GM19238 (cell line): ENCODE measurements at regions not wholly inside any gene's neighbourhood (a gene's known extent, or its start where the extent isn't known, plus 50 kb on each side); places are given as distances from the start of the nearest gene placed in this dataset.

ENCODE experiments used
- DNase-seq: peaks from one replicate; pipeline ENCODE4 v3.0.0; 2011; ENCODE audit warnings: low spot score; ENCODE audit not compliant: insufficient read length

DNA sequence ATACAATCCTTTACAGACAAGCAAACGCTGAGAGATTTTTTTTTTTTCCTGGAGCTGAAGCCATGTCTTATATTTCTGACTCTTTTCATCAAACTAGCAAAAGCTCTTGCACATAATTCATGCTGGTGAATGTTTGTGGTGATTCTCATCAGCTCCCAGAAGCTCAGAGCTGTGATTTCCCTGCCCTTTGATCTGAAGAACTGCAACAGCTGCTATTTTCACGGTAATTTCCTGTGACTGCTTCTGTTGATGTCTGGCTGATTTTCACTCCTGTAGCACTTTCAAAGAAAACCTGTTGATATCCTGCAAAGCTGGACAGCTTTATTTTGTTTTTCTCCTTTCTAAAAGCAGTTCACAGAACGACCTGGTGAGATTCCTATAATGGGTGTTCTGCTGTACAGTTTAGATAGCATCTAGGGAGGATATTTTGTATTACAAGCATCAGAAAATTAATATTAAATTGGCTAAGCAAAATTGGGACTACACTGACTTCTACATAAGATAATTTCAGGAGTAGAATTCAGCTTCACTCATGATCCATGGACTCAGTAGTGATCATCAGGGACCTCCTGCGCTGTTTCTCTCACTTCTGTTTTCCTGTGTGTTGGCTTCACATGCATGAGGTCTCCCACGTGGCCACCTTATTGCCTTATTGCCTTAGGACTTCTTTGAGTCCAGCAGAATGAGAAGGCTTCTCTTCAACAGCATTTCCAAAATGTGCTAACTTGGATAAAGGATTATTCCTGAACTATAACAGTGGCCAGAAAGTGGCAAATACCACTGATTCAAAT, 1111.6 kb upstream of the SORCS1 start:
- DNase-seq = no peak

DNA sequence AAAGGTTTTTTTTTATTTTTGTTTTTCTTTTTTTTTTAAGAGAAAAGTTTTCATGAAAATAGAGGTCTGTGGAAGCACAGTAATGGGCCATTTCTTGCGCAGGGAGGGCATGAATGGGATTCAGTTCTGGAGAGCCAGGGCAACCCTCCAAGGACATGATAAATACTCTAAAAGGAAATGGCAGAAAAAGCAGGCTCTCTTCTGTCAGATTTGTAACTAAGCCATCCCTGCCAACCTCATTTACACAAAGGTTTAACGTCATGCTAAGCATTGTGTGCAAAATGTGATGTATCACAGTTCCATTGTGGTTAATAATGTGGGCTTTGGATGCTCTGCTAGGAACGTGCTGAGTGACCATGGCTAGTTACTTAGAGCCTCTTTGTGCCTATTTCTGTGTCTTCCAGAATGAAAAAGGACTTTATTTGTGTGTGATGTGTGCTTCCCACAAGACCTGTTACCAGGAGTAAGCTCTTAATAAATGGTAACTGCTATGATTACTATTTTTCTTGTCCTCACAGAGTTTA, 1095.9 kb upstream of the SORCS1 start:
- no peak for DNase-seq

DNA sequence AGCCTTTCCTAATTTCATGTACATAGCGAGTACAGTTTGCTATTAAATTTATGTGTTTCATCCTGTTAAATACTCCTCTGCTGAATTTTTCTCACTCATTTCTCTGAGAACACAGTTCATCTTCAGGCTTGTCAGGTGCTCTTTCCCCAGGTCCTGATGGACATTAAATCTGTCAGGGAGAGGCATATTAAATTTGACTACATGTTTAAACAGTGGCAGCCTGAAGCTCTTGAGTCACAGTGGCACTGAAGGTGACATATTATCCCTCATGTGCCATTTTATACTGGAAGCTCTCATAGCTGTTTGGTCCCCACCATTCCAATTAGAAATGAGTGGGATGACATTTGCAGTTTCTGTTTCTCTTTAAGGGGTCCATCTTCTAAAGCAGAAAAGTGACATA, 1089.6 kb upstream of the SORCS1 start:
- no peak for DNase-seq

DNA sequence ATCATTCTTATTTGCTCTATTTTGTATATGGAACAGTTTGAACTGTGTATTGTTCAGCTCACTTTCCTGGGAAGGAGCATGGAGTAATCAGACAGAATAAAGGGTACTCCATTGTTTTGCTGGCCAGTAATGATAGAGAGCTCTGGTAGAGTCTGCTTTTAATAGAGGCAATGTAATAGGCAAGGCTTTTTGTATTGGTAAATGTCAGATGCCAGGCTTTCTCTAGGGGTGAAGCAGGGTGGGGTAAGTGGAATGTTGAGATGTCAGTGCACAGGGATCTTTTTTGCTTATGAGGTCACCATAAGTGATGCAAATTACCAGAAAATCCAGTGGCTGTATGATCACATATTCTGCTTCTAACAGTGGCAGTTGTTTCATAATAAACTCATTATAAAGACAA, 1088.3 kb upstream of the SORCS1 start:
- no peak for DNase-seq

DNA sequence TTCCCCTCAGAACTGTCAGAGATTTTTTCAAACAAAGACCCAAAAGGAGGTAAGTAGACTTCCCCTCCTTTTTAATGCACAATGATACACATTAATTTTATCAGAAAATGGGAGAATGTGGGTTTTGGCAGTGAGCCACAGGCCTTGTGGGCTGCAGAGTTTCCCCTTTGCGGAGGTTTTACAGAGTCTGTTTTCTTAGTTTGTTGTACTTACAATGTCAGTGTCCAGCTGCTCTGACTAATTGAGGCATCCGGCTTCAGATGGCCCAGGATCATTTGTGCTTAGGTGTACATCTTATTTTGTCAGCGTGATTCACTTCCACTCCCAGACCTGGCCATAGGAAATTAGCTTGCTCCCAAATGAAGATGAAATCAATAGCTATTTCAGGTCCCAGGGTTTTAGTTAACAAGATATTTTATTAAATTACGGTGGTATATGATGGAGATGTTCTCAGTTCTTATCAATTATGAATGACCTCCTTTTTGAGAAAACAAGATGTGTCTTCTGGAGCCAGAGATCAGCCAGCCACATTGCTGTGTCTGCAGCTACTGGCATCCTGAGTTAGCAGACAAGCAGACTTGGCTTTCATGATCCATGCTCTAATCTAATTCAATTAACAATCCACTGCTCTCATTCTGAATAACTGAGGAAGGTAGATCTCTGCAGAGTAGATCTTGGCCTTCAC, 1086.6 kb upstream of the SORCS1 start:
- DNase-seq = no peak

DNA sequence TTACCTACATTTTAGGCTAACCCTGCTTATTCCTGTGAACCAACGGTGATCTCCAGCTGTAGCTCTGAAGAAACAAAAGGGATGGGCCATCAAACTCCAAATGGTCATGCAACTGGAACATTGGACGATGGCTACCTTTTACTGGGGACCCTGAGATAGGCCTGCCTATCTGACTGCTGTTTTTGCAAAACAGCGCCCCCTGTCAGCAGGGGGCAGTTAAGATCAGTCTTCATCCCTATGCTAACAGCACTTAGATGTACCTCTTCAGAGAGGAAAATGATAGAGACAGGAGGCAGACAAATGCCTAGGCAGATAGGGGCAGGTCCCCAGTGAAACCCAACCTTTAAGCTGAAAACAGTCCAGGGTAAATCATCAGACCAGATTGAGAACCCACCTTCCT, 1085.4 kb upstream of the SORCS1 start:
- DNase-seq = no peak

DNA sequence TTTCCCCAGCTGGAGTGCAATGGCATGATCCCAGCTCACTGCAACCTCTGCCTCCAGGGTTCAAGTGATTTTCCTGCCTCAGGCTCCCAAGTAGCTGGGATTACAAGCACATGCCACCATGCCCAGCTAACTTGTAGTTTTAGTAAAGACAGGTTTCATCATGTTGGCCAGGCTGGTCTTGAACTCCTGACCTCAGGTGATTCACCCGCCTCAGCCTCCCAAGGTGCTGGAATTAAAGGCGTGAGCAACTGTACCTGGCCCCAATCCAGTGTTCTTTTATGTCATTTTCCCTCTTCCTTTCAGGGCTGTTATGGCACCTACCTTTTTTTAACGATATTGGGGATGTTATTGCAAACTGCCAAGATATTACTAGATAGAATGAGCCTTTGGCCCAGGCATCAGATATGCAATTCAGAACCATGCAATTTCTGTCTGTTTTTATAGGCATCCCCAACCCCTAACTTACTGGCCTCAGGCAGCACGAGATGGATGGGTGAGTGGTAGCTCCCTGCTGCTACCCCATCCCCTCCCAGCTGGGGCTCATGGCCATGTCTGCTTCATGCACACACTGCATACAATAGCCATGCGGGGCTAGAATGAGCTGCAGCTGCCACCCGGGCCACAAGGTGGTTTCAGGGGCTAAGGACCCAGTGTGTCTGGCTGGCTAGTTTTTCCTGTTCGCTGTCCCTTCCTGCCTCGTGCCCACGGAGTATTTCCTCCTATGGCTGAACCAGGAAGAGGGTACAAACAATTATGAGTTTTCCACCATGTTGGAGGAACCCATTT, 1080.1 kb upstream of the SORCS1 start:
- DNase-seq = no peak

DNA sequence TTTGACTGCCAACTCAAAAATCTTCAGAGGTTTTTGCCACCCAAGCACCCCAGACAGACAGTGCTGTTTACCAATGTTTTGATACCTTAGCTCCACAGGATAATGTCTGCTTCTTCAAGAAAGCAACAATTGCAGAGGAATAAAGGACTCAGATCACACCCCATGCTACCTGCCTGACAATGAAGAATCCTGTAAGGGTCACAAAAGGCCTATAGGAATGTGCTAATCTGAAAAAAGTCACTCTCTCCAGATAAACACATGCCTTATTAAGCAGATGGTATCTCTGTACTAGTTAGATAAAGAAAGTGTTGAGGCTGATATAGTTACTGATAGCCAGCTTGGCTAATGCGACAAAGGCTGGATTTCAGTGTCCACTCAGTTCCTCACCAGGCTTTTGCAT, 1076.7 kb upstream of the SORCS1 start:
- no peak for DNase-seq

DNA sequence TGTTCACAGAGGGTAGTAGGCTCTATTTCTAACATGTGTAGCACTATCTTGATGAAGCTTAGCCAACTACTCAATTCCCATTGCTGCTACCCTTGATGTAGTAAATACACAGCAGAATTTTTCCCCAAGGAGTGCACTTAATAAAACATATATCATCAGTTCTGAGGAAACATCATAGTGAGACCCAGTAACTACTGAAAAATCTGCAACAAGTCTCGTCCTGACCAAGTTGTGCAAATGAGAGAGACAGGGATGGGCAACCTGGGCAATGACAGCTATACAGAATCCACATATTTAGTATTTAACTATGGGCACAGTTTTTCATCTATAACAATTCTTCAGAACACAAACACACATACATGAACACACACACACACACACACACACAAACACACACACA, 1073.8 kb upstream of the SORCS1 start:
- DNase-seq = no peak

DNA sequence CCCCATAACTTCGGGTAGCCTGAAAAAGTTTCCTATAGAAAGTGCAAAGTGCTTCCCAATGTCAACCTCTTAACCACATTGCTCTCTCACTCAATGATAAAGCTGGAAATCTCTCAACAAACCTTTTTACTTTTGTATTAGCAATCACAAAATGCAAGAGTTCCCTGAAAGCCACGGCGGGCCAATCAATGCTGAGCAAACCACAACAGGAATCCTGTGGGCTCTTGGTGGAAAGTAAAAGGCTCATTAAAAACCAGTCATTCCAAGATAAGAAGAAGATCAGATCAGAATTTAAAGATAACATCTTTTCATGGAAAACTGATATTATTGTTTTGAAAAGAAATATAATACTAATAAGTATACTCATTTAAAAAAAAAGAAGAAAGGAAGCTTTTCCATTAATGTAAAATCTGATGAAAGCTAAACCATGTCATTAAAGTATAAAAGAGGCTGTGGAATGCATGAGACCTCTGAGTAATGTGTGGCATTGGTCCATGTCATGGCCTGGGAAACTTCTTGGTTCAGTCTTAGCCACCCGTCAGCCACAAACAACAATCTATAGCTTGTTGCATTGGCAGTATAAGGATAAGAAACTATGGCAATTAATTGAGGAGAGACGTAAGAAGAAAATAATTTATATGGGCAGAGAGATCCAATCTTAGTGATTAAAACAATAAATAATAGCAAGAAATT, 1066.1 kb upstream of the SORCS1 start:
- no peak for DNase-seq

DNA sequence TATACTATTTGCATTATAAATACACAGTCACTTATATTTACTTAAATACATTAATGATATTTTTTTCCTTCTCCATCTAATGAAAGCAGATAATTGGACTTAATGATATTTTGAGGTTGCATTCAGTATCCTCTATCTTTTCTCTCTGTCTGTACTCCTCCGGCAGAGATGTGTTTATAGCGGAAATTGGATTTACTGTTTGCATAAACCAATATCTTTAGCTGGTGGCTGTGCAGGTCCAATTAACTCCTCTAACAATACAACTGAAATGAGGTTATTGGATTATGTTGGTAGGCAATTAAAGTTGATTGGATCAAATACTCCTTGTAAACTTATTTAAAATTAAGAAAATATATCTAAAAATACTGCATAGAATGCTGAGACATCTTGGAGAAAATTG, 1044.2 kb upstream of the SORCS1 start:
- no peak for DNase-seq

DNA sequence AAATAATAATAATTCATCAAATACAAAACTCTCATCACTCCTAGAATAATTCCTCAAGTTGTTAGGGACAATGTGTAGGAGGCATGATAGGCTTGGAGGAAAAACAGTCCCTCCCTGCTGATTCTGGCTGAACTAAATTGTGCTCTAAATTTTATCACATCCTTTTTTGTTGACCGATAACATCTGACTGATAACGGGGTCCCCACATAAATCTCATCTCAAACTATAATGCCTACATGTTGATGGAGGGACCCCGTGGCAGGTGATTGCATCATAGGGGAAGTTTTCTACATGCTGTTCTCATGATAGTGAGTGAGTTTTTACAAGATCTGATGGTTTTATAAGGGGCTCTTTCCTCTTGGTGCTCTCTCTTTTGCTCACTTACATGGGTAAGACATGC, 1043.5 kb upstream of the SORCS1 start:
- DNase-seq = no peak

DNA sequence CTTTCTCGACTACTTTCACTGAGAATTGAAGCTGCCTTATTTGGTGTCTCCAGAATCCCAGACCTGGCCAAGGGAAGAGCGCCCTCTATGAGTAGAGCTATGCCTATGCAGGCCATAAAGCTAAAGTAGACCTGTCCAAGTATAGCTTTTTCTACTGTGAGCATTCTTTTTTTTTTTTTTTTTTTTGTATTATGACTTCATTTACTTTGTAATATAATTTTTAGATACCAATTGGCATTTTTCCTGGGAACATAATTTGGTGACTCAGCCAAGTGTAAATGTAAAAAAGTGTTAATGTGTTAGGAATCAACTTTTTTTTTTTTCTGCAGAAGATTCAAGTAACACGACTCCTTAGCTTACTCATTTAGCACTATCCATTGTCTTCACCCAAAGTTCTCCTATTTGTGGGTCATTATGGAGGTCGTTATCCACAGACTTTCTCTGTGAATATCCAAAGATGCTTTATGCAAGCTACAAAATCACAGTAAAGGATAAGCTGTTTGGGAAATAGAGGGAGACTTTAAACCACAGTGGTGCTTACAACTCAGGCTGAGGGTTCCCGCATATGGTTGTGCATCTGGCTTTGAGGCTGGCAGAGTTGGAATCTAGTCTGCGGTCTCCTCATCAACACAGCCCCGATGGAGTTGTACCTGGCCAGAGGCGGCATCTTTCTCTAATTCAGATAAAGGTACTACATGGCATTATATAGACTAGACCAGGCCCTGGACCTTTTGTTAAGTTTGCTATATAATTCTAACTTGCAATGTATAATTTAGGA, 1040.2 kb upstream of the SORCS1 start:
- no peak for DNase-seq

DNA sequence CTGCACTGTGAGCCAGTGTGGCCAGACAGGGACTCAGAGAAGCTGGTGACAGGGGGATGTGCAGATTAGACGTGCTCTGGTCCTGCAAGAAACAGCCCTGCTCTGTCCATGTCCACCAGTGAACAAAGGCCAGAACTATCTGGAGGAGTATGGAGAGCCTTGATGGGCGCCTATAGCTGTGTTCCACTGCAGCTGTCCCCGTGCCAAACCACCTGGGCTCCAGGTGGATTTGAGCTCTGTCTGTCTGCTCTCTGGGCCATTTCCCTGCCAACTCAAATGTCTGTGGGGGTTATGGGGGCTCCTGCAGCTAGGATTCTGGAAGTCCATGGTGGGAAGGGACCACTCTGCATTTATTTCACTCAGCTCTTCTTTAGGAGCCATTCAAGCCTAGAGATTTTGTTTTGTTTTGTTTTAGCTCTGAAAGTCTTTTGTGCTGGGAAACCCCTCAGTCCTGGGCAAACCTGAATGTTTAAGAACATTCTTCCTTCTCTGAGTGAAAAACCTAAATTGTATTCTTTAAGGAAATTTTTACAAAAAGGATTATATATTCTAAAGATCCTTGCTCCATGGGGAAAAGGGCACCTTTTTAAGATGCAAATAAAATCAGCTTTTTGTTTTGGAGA, 1039.5 kb upstream of the SORCS1 start:
- DNase-seq = no peak

DNA sequence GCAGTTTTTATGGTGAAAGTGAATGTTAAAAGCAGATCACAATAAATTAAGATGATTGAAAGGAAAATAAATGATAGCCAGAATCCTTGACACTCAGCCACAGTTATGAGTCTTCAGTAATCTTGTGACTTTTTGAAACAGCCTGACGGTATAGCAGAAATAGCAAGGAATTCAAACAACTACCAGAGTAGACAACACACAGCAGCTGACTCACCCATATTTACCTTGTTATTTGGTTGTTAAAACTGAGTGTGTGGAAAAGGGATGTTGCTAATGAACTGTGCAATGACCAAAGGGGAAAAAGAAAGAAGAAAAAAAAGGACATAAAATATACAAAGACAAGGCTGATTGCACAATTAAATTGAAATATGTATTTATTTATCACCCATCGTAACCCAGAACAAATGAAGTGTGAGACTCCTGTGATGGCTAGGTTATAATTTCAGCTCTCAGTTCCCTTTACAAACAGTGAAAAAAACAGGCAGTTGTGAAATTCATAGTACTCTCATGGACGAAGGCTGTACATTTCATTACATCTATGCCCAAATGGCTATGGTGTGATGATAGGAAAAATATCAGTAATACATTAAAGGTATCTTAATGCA, 1023.0 kb upstream of the SORCS1 start:
- no peak for DNase-seq

DNA sequence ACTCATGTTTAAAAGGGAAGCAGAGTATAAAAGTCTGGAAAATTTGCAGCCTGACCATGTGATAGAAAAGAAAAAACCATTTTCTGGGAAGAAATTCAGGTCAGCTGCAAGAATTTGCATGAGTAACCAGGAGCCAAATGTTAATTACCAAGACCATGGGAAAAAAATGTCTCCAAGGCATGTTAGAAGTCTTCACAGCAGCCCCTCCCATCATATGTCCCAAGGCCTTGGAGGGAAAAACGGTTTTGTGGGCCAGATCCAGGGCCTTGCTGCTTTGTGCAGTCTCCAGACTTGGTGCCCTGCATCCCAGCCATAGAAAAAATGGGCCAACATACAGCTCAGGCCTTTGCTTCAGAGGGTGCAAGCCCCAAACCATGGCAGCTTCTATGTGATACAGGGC, 1019.6 kb upstream of the SORCS1 start:
- DNase-seq = no peak

DNA sequence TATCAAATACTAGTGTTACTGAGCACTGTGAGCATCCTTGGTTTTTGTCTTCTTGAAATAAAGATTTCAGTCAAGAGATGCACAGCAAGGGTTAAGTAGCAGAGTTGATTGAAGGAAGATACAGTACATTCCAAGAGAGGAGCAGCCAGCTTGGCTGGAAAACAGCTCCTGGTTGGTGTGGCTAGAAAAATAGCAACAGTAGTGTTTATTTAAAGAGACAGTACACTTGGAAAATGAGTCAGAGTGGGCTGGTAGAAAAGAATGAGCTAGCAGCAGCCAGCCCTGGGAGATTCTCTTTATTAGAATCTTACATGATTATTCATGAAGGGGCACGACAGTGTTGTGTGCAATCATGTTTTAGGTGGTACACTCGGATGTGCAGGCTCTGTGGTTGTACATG, 1016.4 kb upstream of the SORCS1 start:
- DNase-seq = no peak

DNA sequence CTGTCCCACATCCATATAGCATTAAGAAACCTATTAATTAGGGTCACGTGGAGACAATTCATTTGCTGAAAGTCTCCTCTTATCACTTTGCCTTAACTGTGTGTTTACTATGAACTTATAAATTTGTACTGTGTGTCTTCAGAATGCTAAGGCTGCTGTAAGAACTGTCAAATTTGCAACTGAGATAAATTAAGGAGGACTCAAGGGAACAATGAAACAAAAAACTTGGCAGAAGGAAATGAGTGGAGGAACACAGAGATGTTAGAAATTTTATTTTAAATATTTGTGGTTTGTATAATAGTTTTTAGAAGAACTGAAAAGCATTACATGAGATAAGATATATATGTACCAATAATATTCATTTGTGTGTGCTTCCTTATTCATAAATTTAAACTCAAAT, 1005.3 kb upstream of the SORCS1 start:
- no peak for DNase-seq

DNA sequence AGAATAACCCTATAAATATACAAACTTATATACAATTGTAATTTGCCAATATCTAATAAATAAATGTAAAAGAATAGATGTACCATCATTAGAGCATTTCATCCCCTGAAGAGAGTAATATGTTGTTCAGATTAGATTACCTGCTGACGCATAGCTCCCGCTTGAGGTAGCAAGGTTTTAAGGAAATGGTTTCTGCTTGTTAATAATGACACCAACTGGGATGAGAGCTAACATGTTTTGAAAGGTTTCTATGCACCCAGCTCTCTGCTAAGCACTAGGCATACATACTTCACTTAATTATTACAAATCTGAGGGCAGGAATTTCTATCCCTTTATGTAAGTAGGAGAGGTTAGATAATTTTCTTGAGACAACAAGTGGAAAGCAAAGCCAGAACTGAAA, 1003.3 kb upstream of the SORCS1 start:
- DNase-seq = no peak

DNA sequence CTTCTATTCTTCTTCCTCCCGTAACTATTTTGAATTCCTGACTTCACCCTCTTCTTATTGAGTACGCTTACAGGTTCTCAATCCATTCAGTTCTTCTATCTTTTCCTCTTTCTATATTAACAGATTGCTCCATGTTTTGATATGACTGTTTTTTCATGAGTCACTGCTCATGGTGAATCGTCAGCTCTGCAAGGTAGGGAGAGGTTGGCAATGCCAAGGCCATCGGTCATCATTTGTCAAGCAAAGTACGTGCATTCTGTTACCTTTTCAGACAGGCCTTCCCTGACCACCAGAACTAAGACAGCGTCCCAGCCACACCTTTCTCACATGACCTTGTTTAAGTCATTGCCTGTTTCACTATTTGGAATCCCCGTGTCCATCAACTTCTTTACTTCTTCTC, 1001.9 kb upstream of the SORCS1 start:
- DNase-seq = no peak
